HCT116 (cell line): ENCODE measurements at regions not wholly inside any gene's neighbourhood (a gene's known extent, or its start where the extent isn't known, plus 50 kb on each side); places are given as distances from the start of the nearest gene placed in this dataset.

Experiments
- ATF3 ChIP-seq: IDR thresholded peaks from 2 replicates; pipeline ENCODE4 v1.6.1; 2012
- CTCF ChIP-seq, 3 experiments: fragments of 200-600 bp in 1 of 3; sonication (generic) in 1 of 3; IDR thresholded peaks in 2 of 3; conservative IDR thresholded peaks in 1 of 3; 2 replicates each; pipeline ENCODE4 v1.5.1; 2012 to 2017; ENCODE audit warnings: low read depth in 2 of 3, low read length in 2 of 3, antibody characterized with exemption in 1 of 3, borderline replicate concordance in 1 of 3, control low read depth in 1 of 3, mild to moderate bottlenecking in 1 of 3, mixed read lengths in 1 of 3, mixed run types in 1 of 3, moderate library complexity in 1 of 3; ENCODE audit not compliant: insufficient read depth in 1 of 3
- ELF1 ChIP-seq: IDR thresholded peaks from 2 replicates; pipeline ENCODE4 v1.6.1; 2012; ENCODE audit warnings: low read depth, borderline replicate concordance
- EZH2phosphoT487 ChIP-seq: fragments of 200-600 bp; IDR thresholded peaks from 2 replicates; pipeline ENCODE4 v1.6.1; 2018; ENCODE audit warnings: antibody characterized with exemption, borderline replicate concordance
- REST ChIP-seq: IDR thresholded peaks from 2 replicates; pipeline ENCODE4 v1.6.1; 2012; ENCODE audit warnings: low read depth
- SIN3A ChIP-seq: IDR thresholded peaks from 2 replicates; pipeline ENCODE4 v1.6.1; 2012; ENCODE audit warnings: low read depth
- SRF ChIP-seq: IDR thresholded peaks from 2 replicates; pipeline ENCODE4 v1.6.1; 2012; ENCODE audit warnings: low read depth

- TF ChIP-seq ELF1: no peak
- no peak for TF ChIP-seq CTCF (IDR thresholded peaks at IDR 0.05 in 2 of 3, conservative IDR thresholded peaks at IDR 0.05 in 1 of 3; ENCODE audit: borderline replicate concordance in 1 of 3, insufficient read depth in 1 of 3, low read depth in 2 of 3, low read length in 2 of 3)
- TF ChIP-seq SRF: no peak
- no peak for TF ChIP-seq EZH2phosphoT487
- no peak for TF ChIP-seq SIN3A
- TF ChIP-seq ATF3: no peak
- no peak for TF ChIP-seq REST
These were observed 149.1 kb downstream of the TENT4A start for GRCh38 chr5:6862306-6862705.
